ENCODE measurements at regions not wholly inside any gene's neighbourhood (a gene's known extent, or its start where the extent isn't known, plus 50 kb on each side); places are given as distances from the start of the nearest gene placed in this dataset.
"Not testable (repeated sequence)": the region's sequence is repeated elsewhere in the genome, so short reads cannot be mapped to it uniquely, and the experiment has no call there.

DNA sequence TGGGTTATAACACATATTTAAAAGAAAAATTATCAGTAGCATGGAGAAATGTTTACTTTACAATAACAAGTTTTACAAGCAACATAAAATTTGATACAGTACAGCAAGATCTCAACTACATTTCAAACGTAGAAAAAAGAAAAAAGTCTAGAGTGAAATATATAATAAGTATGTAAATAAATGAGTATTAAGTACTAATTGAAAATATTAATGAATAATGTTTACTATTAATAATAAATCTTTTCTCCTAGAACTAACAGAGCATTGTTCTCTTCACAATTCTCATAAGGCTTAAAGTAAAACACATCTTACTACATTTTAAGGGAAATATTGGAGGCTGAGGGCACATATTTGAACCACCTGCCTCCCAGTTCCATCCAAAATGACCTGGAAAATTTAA, 72.1 kb downstream of the TMEM212 start:
- DNase-seq (ENCODE audit: low read depth): no peak

DNA sequence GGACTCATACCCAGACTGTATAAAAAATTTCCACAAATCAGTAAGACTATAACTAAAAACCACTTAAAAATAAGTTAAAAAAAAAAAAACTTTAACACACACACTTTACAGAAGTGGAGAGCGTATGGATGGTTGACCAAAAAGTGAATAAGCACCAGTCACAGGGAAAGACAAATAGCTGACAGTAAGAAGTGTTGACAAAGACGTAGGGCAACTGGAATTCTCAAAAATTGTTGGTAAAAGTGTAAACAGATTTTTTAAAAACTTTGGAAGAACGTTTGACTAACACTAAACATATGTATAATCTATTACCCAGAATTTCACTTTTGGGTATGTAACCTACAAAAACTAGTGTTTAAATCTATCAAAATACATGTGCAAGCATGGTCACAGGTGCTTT, 73.7 kb downstream of the TMEM212 start:
- no peak for DNase-seq (ENCODE audit: low read depth)

DNA sequence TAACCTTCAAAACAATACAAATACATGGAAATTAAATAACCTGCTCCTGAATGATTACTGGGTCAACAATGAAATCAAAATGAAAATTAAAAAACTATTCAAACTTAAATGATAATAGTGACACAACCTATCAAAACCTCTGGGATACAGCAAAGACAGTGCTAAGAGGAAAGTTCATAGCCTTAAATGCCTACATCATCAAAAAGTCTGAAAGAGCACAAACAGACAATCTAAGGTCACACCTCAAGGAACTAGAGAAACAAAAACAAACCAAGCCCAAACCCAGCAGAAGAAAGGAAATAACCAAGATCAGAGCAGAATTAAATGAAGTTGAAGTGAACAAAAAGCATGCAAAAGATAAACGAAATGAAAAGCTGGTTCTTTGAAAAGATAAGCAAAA, 79.5 kb downstream of the TMEM212 start:
- DNase-seq (ENCODE audit: low read depth): not testable (repeated sequence)

DNA sequence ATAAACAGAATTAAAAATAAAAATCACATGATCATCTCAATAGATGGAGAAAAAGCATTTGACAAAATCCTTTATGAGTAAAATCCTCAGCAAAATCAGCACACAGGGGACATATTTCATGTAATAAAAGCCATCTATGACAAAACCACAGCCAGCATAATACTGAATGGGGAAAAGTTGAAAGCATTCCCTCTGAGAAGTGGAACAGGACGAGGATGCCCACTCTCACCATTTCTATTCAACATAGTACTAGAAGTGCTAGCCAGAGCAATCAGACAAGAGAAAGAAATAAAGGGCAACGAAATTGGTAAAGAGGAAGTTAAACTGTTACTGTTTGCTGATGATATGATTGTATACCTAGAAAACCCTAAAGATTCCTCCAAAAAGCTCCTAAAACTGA, 80.5 kb downstream of the TMEM212 start:
- not testable (repeated sequence) for DNase-seq (ENCODE audit: low read depth)

DNA sequence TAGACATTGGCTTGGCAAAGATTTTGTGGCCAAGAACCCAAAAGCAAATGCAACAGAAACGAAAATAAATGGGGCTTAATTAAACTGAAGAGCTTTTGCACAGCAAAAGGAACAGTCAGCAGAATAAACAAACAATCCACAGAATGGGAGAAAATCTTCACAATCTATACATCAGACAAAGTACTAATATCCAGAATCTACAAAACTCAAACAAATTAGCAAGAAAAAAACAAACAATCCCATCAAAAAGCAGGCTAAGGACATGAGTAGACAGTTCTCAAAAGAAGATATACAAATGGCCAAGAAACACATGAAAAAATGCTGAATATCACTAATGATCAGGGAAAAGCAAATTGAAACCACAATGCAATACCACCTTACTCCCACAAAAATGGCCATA, 81.7 kb downstream of the TMEM212 start:
- not testable (repeated sequence) for DNase-seq (ENCODE audit: low read depth)

DNA sequence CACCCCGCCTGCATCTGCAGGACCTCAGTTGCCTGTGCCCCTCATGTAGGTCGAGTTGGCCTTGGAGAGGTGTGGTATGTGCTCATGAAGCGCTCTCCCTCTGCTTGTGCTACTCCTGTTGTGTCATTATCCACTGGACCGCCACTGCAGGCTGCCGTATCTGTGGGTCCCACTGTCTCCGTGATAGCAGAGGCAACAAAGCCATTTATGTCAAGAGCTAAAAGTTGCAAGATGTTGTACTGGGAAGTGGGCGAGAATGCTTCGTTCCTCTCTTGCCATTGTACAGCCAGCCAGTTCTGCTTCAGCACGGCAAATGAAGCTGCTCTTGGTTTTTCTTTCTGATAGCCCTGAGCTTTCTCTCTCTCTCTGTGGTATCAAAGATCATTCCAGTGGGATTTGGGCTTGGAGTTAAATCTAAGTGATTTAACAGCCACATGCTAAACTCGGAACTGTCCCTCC, 89.0 kb downstream of the TMEM212 start:
- DNase-seq (ENCODE audit: low read depth): no peak

DNA sequence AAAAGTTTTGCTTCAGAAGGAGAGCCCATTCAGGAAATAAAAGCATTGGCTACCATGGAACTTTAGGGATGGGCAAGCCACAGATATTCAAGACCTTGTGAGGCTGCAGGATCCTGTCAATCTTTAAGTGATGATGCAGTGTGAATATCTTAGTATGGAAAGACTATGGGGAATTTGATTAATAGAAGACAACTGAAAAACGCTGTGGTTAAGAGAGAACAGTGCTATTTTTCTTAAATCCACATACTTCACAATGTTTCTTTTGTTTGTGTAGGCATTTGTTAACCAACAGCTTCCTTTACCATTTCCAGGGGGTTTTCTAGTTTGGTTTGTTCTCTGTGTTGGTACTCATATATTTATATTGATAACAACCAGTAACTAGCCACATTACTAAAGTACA, 90.3 kb downstream of the TMEM212 start:
- no peak for DNase-seq (ENCODE audit: low read depth)

DNA sequence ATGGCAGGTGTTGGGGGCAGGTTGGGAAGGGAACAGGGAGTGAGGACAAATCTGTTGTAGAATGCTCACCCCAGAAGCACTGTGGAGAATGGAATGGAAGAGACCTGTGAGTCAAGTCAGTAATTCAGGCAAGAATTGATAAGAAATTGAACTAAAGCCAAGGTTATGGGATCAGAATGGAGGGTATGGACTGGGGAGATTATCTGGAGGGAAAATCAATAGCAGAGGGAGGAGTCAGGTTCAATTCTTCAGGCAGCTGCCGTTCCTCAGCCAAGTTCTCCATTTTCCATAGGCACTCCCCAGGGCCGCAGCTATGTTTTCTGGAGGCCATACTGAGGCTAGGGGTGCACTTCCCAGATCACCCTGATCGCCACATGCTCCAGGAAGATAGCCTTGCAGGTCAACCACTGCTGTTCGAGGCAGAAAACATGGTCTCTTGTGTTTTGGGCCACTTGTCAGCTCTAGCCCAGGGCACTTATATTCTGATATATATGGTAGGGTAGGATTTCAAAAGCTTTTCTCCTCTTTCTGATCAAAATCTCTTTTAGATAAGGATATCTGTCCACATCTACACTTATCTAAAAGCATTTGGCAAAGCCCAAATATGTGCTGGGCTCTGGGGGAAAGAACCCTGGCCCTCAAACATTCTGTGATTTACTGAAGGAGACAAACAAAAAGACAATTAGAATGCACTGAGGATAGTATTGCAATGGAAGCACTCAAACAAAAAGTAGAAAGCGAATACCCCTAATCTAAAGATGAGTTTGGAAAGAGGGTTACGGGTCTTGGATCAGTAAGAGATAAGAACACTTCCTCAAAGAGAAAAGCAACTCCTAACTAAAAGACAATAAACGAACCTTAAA, 92.3 kb downstream of the TMEM212 start:
- DNase-seq (ENCODE audit: low read depth): no peak

DNA sequence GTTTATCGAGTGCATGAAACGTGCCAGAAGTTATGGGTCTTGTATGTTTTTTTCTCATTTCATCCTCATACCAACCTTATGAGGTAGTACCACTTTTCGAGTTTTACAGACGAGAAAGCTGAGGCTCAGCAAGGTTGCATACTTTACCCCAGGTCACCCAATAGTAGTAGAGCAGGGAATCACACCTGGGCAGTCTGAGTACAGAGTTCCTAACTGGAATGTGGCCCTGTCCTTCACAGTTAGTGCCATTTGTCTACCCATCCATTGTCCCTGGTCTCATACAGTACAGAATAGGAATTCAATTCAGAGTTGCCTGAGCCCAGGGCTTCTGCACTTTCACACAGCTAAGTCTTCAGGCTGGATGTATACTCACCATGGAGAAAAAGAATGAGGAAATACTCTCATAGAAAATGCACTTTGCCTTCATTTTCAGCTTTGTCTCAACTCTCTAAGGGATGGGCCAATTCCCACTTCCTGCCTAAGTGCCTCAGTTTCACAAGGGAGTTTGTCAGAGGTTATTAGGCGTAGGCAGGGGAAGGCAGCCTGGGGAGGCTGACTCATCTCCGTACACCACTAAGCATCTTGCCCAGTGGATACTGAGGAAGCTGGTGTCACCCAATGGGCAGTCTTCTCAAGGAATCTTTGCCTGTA, 93.2 kb downstream of the TMEM212 start:
- DNase-seq (ENCODE audit: low read depth): peak; percentile 92

DNA sequence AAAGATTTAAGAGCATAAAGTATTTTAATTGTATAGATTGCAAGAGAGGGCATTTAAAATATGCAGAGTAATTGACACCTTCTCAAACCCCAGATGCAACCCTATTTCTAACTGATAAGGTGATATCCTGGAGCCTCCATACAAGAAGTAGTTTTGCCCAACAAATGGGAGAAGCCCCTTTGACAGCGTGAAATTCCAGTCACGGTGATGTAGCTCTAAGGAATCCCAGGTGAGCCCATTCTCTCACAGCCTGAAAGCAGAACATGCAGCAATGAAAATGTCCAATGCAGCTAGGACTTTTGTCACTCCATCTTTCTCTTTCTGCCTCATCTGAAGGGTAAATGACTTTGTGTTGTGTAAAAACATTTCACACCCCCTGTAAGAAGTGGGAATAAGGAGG, 96.4 kb downstream of the TMEM212 start:
- no peak for DNase-seq (ENCODE audit: low read depth)

DNA sequence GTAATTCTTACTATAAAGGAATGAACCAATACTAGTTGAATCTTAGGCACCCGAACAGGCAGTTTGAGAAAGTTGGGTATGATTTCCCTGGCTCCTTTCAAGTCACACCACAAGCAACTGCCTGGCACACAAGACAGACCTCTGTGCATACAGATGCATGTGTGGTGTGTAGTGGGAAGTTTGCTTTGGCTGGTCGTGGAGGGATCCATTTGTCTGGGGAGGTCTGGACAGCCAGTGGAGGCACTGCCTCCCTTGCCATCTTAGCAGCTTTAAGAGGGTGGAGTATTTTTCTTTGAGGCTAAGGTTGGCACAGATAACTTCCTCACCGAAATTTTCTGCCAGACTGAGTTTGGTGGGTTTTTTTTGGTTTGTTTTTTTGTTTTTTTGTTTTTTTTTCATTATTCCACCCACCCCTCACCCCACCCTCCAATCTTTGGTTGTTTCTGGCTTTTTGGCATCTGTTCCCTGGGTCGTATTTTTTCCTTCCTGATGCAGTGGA, 97.1 kb downstream of the TMEM212 start:
- DNase-seq (ENCODE audit: low read depth): no peak

DNA sequence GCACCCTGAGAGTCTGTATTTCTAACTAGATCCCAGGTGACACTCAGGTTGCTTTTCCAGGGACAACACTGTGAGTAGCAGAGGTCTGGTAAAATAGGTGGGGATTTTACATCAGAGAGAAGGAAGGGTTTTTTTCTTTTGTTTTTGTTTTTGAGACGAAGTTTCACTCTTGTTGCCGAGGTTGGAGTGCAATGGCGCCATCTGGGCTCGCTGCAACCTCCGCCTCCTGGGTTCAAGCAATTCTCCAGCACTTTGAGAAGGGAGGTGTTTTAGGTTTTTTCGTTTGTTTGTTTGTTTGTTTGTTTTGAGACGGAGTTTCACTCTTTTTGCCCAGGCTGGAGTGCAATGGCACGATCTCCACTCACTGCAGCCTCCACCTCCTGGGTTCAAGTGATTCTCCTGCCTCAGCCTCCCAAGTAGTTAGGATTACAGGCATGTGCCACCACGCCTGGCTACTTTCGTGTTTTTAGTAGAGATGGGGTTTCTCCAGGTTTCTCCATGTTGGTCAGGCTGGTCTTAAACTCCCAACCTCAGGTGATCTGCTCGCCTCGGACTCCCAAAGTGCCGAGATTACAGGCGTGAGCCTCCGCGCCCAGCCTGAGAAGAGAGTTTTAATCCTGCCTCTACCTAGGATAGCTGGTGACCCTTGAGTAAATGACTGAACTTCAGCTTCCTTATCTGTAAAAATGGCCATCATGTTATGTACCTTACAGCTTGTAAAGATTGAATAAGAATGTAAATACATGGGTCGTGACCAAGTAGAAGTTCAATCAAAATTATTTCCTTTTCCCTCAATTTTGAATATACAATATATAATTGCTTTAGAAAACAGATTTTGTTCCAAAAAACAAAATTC, 95.9 kb upstream of the FNDC3B start:
- DNase-seq (ENCODE audit: low read depth): no peak

DNA sequence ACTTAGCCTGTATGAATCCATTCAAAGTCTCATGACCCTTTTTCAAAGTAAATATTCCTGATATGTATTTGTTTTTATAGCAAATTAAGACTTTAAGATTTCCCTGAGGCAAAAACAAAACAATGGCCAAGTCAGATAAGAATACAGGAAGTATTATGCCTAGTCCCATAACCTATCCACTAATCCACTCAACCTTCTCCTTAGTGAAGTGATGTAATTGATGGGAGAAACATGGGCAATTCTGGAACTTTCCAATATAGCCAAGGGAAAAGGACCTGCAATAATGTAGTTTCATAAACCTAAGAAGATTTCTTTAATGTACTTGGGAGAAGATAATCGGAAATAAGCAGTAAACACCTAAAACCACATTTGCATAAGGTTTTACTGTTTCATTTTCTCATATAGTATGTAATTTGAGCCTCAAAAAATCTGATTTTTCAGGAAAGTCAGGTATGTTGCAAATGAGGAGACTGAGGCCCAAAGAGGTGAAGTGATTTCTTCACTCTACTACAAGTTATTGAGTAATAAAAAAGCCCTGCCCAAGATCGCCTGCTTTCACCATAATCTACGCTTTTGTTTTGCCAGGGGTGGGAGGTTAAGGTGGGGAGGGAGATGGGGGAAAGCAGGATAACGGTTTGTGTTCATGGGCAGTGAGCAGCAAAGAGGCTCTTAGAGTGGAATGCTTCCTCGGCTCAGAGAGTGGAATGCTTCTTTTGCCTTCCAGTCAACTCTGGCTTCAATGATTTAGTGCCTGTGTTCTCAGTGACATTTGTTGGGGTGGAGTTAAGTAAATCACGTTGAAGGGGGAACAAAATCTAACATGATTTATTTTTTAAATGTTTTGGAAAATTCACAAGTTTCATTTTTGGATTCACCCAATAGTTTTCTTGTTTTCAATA, 95.0 kb upstream of the FNDC3B start:
- DNase-seq (ENCODE audit: low read depth): no peak

DNA sequence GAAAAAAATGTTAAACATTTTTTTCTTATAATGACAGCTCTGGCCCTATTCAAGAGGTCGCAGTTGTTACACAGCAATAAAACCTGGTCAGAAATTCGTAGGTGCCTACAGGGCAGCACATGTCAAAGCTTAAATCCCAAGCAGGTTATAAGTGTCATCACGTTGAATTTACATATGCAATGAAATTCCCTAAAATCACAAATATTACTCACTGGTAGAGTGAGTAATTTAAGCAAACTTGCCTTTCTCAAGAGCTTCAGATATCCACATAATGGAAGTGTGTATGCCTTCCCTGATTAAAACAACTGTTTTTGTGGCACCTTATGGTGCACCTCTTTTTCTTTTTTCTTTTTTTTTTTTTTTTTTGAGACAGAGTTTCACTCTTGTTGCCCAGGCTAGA, 90.7 kb upstream of the FNDC3B start:
- DNase-seq (ENCODE audit: low read depth): no peak

DNA sequence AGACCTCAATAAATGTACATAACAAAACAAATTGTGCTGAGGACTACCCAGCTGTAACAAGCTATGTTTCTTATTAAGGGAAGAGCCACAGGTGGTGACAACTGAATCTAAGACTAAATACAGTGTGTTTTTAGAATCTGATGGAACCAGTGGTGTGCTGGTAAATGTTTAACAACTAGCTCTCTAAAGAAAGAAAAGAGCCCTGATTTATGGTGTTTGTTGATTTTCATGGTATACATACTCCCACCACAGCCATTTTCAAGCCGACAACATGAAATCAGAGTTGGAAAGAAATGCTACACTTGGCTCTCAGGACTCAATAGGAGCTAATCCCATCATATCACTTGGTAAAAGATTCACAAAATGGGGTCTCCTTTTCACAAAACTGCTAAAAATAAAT, 89.8 kb upstream of the FNDC3B start:
- no peak for DNase-seq (ENCODE audit: low read depth)

DNA sequence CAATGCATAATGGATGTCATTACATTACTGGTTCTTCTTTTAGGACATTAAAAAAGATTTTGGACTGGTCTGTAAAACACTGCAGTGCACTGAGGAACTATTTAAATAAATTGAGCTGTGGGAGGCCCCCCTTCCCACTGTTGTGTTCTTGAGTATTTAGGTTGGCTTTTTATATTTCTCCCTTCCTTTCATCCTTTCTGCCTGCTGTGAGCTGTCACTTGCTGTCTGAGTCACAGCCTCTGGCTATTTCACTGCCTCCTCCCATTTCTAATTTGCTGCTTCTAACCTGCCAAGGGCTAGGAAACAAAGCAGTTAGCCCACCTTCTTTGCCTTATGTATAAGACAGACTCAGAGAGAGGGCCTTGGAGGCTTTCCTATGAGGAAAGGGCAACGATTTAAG, 89.0 kb upstream of the FNDC3B start:
- no peak for DNase-seq (ENCODE audit: low read depth)

DNA sequence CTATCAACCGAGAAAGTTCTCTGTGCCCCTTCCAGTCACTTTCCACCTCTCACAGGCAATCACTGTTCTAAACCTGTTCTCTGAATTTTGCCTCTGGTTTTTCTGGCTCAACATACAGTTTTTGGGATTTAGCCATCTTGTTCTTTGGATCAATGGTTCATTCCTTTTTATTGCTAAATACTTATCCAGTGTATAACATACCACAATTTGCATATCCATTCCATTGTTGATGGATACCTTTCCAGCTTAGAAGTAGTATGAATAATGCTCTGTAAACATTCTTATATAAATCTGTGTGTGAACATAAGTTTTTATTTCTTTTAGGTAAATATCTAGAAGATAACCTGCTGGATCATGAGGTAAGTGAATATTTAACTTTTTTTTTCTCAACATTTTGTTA, 87.8 kb upstream of the FNDC3B start:
- no peak for DNase-seq (ENCODE audit: low read depth)

DNA sequence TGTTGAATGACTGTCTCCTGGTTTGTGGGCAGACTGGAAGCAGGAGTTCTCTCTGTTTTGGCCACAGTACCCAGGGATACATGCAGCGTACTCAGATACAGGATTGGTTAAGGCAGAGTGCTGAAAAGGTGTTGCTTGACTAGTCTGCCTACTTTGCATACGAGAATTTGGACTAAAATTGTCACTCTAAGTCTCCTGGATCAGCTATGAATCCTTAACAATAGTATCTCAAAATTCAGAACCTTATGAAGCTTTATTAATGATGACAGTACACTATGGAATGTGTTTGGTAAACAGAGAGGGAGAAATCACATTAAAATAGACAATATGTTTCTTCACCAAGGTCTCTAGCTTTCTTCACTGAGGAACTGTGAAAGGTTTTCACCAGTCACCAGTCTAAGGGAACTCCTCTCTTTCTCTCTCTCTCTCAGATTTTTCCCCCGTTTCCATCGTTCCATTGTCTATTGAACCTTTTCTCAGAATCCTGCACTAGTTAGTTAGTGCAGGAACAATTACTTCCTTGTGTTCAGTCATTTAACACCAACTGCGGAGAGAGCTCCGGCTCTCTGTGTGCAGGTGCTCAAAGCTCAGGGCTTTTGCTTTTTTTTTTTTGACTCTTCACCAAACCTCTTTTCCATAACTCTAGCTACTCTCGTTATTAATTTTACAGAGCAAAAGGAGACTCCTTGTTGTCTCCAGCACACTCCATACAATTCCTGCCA, 85.9 kb upstream of the FNDC3B start:
- no peak for DNase-seq (ENCODE audit: low read depth)

DNA sequence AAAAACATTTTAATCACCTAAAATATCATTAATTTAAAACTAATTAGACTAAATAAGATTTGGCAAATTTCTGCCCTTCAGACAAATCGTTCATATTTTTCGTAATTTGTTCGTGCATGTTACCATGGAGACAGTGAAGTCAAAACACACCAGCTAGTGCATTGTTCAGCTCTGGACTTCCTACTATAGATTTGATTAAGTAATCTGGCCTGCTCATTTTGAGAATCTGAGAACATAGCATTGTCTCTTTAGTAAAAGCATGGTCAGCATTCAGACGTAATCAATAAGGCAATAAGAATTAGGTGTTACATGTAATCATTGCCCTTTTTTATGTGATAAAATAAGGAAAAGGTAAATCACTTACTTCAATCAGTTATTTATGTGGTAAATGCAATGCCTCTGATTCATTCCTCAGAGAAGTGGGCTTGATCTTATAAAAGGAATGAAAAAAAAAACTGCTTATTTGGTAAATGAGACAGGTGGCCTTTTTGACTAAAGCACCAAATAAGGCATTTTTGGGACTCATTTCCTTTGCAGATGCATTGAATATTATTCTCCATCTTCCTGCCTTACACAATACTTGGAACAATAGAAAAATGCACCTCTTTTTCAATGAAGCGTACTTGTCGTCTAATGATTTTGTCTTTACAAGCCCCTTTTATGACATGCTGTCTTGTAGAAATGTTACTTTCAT, 84.5 kb upstream of the FNDC3B start:
- DNase-seq (ENCODE audit: low read depth): no peak

DNA sequence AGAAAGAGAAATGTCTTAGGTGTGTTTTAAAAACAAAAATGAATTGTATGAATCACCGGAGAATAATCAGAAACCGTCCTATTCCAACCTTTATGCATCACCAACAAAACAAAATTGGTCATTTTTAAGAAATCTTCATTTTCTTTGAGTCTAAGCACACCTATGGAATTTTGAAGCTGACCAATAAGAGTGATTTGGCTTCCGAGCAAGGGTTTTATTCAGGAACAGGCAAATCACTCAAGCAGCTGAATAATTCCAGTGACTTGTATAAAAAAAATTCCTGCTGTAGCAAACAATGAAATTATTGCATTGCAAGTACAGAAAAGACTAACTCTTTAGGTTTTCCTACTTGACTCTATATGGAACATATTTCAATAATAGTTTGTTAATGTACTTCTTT, 83.8 kb upstream of the FNDC3B start:
- no peak for DNase-seq (ENCODE audit: low read depth)
